Subcutaneous abdominal adipose tissue (tissue), 5 donors: ENCODE measurements at regions not wholly inside any gene's neighbourhood (a gene's known extent, or its start where the extent isn't known, plus 50 kb on each side); places are given as distances from the start of the nearest gene placed in this dataset.
"Not testable (repeated sequence)": the region's sequence is repeated elsewhere in the genome, so short reads cannot be mapped to it uniquely, and the experiment has no call there.

Experiments
- H3K27ac ChIP-seq: one replicate; pipeline ENCODE4 v1.7.0; 2013; ENCODE audit warnings: low read depth, mild to moderate bottlenecking, inconsistent platforms, low read length, moderate library complexity
- H3K27me3 ChIP-seq, 5 donors: one replicate each; pipeline ENCODE4 v1.7.0; 2013; ENCODE audit warnings: low read length in 5 of 5, inconsistent platforms in 1 of 5; ENCODE audit not compliant: control insufficient read depth in 5 of 5, insufficient read depth in 4 of 5
- H3K36me3 ChIP-seq, 5 donors: one replicate each; pipeline ENCODE4 v1.7.0; 2013; ENCODE audit warnings: low read length in 5 of 5; ENCODE audit not compliant: control insufficient read depth in 5 of 5, insufficient read depth in 5 of 5
- H3K4me1 ChIP-seq, 5 donors: one replicate each; pipeline ENCODE4 v1.7.0; 2013; ENCODE audit warnings: low read length in 5 of 5, mild to moderate bottlenecking in 3 of 5, moderate library complexity in 1 of 5; ENCODE audit not compliant: control insufficient read depth in 5 of 5, insufficient read depth in 5 of 5
- H3K4me3 ChIP-seq, 5 donors: one replicate each; pipeline ENCODE4 v1.7.0; 2013; ENCODE audit warnings: low read length in 5 of 5, low read depth in 1 of 5
- H3K9ac ChIP-seq, 5 donors: one replicate each; pipeline ENCODE4 v1.7.0; 2013; ENCODE audit warnings: low read length in 5 of 5, mild to moderate bottlenecking in 4 of 5, moderate library complexity in 3 of 5
- H3K9me3 ChIP-seq, 5 donors: one replicate each; pipeline ENCODE4 v1.7.0; 2013; ENCODE audit warnings: low read length in 5 of 5; ENCODE audit not compliant: control insufficient read depth in 5 of 5
- donor health status: healthy.
- donor health status: healthy.
- donor health status: healthy.
- donor health status: healthy.
- donor health status: healthy.

- H3K4me3 ChIP-seq, H3K27me3 ChIP-seq, H3K9ac ChIP-seq, H3K36me3 ChIP-seq, H3K27ac ChIP-seq, H3K9me3 ChIP-seq, H3K4me1 ChIP-seq: not testable (repeated sequence)
Observed at GRCh38 chr11:67845296-67845695, 158.6 kb downstream of the UNC93B1 start.

- H3K27me3 ChIP-seq: not testable (repeated sequence)
Observed at GRCh38 chr11:67840599-67840998, 163.3 kb downstream of the UNC93B1 start.

GRCh38 chr11:67830152-67830551 is 155.7 kb upstream of the ALDH3B2 start:
- H3K9ac ChIP-seq, H3K27ac ChIP-seq: not testable (repeated sequence)

More at GRCh38 chr11:67840599-67840998, 163.3 kb downstream of the UNC93B1 start:
- H3K9ac ChIP-seq, H3K27ac ChIP-seq, H3K4me1 ChIP-seq, H3K36me3 ChIP-seq, H3K9me3 ChIP-seq, H3K4me3 ChIP-seq: not testable (repeated sequence)

DNA sequence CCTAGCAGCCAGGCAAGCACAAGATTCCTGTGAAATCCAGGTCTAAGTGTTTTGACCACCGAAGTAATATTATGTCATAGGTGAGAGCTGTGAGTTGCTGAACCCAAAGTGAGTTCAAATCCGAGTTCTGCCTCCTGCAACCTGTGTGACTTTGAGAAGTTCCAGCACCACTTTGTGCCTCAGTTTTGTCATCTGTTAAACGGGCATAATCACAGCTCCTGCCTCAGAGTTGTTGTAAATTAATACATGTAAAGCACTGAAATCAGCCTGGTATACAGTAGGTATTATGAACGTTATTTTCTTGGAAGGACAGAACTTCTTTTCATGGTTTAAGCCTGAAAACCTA is 152.5 kb upstream of the ALDH3B2 start:
- not testable (repeated sequence) for H3K27me3 ChIP-seq, H3K27ac ChIP-seq, H3K9me3 ChIP-seq, H3K4me3 ChIP-seq, H3K4me1 ChIP-seq, H3K36me3 ChIP-seq, H3K9ac ChIP-seq

More at GRCh38 chr11:67830152-67830551, 155.7 kb upstream of the ALDH3B2 start:
- H3K9me3 ChIP-seq, H3K4me3 ChIP-seq, H3K36me3 ChIP-seq, H3K27me3 ChIP-seq, H3K4me1 ChIP-seq: not testable (repeated sequence)

GRCh38 chr11:67826028-67826950 is 151.9 kb upstream of the ALDH3B2 start:
- H3K4me1 ChIP-seq, H3K36me3 ChIP-seq, H3K27me3 ChIP-seq, H3K9me3 ChIP-seq, H3K4me3 ChIP-seq, H3K27ac ChIP-seq, H3K9ac ChIP-seq: not testable (repeated sequence)

- not testable (repeated sequence) for H3K36me3 ChIP-seq, H3K27ac ChIP-seq, H3K4me3 ChIP-seq, H3K4me1 ChIP-seq, H3K27me3 ChIP-seq, H3K9ac ChIP-seq, H3K9me3 ChIP-seq
Observed at GRCh38 chr11:67824861-67825260, 150.4 kb upstream of the ALDH3B2 start.

GRCh38 chr11:67820081-67820480 is 145.7 kb upstream of the ALDH3B2 start:
- Histone ChIP-seq H3K36me3 (no peaks in the 10 kb centered on the region), H3K27me3 (peaks cover 0 to 6% (median 0%) of the 10 kb centered on the region in 5 donors), H3K4me3 (no peak overlapping the region), H3K9ac (no peak overlapping the region), H3K27ac (no peak overlapping the region), H3K9me3 (no peaks in the 10 kb centered on the region), H3K4me1 (no peaks in the 10 kb centered on the region)

GRCh38 chr11:67817558-67817957 is 143.1 kb upstream of the ALDH3B2 start:
- H3K36me3 ChIP-seq, H3K27ac ChIP-seq, H3K9me3 ChIP-seq, H3K27me3 ChIP-seq, H3K9ac ChIP-seq, H3K4me1 ChIP-seq, H3K4me3 ChIP-seq: not testable (repeated sequence)

- H3K9ac ChIP-seq, H3K27ac ChIP-seq, H3K27me3 ChIP-seq, H3K9me3 ChIP-seq, H3K36me3 ChIP-seq, H3K4me3 ChIP-seq: not testable (repeated sequence)
- H3K4me1 ChIP-seq: peaks cover 0 to 13% (median 9%) of the 10 kb centered on the region in 5 donors
Observed at GRCh38 chr11:67809301-67809700, 134.9 kb upstream of the ALDH3B2 start.

- not testable (repeated sequence) for H3K9ac ChIP-seq, H3K27ac ChIP-seq, H3K9me3 ChIP-seq, H3K4me3 ChIP-seq, H3K36me3 ChIP-seq, H3K27me3 ChIP-seq
- H3K4me1 ChIP-seq: peaks cover 0 to 13% (median 9%) of the 10 kb centered on the region in 5 donors
Observed at GRCh38 chr11:67807896-67808295, 133.5 kb upstream of the ALDH3B2 start.
